ENCODE measurements at regions not wholly inside any gene's neighbourhood (a gene's known extent, or its start where the extent isn't known, plus 50 kb on each side); places are given as distances from the start of the nearest gene placed in this dataset.

DNA sequence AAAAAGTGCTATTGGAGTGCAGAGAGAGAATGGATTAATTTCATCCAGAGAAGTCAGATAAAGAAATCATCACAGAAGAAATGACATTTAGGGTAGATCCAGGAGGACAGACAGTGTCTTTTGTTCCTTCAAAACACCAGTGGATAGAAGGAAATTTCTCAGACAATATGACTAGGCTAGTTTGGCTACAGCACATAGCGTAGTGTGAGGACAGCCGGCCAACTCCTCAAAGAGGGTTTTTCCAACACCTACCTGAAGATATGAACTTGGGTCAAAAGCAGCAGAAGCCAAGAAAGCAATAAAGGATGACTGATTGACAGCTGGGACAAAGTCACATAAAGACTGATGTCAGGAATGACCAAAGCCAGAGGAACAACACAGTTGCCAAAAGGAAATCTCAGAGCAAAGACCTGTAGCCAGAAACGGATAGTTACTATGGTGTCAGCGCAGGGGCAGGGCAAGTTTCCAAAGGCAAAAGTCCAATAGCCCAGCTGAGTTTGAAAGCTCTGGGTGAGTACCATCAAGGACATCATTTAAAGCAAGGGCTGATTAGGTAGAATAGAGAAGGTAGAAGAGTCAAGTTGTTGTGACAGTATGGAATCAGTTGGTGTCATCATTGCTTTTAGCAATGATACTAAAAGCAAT is 58.7 kb upstream of the PDE3A start:
- H2AFZ ChIP-seq (ENCODE audit: low read depth, low read length, poor library complexity, severe bottlenecking): no peak overlapping the region
- no peaks in the 10 kb centered on the region for H3K36me3 ChIP-seq (ENCODE audit: control insufficient read depth in 1 of 2, insufficient read depth in 2 of 2, low read length in 2 of 2)
- H3K9me3 ChIP-seq (ENCODE audit: control insufficient read depth in 1 of 2, insufficient read depth in 1 of 2, low read depth in 1 of 2, low read length in 2 of 2): no peaks in the 10 kb centered on the region; a peak in 1 of 4 replicates
- no peak overlapping the region for H3K4me3 ChIP-seq (replicated peaks in 1 of 2; ENCODE audit: low read depth in 1 of 2, low read length in 2 of 2)
- H3K4me2 ChIP-seq (ENCODE audit: low read length): no peak overlapping the region
- POLR2A ChIA-PET: no interaction called here
- ATAC-seq (no peak), DNase-seq (ENCODE audit: low read depth, low spot score) (no peak)
- no peaks in the 10 kb centered on the region for H4K20me1 ChIP-seq (ENCODE audit: insufficient read depth)
- H3K4me1 ChIP-seq (ENCODE audit: control insufficient read depth in 1 of 2, insufficient read depth in 2 of 2, low read length in 2 of 2): no peaks in the 10 kb centered on the region
- H3K27ac ChIP-seq (ENCODE audit: low read depth, low read length): no peak overlapping the region
- RAD21 ChIA-PET (ENCODE audit: low non-redundant PET in 1 of 2, low total read pairs in 2 of 2, uncharacterized antibody in 2 of 2, unreplicated experiment in 2 of 2): no interaction called here
- H3K79me2 ChIP-seq (ENCODE audit: insufficient read depth, low read length): no peaks in the 10 kb centered on the region
- intact Hi-C loops (cut with micrococcal nuclease): no loop called here
- BruUV-seq (replicated peaks): no TSS peak
- CTCF ChIA-PET: no interaction called here
- H3K9me2 ChIP-seq (ENCODE audit: insufficient read depth): no peaks in the 10 kb centered on the region
- H3K27me3 ChIP-seq (ENCODE audit: insufficient read depth, low read length): no peaks in the 10 kb centered on the region
- no peak overlapping the region for H3K9ac ChIP-seq (ENCODE audit: low read length)
- TF ChIP-seq RAD21 (IDR thresholded peaks at IDR 0.05; ENCODE audit: low read depth) (no peak), SP1 (IDR thresholded peaks at IDR 0.05; ENCODE audit: low read depth) (no peak), YY1 (IDR thresholded peaks at IDR 0.05; ENCODE audit: extremely low read depth, insufficient replicate concordance, low read depth, low read length) (no peak), TCF7L2 (IDR thresholded peaks at IDR 0.05; ENCODE audit: borderline replicate concordance, extremely low read depth, insufficient read depth, insufficient read length) (no peak), POLR2AphosphoS5 (IDR thresholded peaks at IDR 0.05; ENCODE audit: low read depth, low read length) (no peak), SRF (IDR thresholded peaks at IDR 0.05; ENCODE audit: low read depth) (no peak), POLR2A (IDR thresholded peaks at IDR 0.05; ENCODE audit: borderline replicate concordance, extremely low read depth, insufficient read depth, insufficient read length) (no peak), FOSL1 (IDR thresholded peaks at IDR 0.05; ENCODE audit: low read depth) (no peak)
- TF ChIP-seq, protein P1, sequence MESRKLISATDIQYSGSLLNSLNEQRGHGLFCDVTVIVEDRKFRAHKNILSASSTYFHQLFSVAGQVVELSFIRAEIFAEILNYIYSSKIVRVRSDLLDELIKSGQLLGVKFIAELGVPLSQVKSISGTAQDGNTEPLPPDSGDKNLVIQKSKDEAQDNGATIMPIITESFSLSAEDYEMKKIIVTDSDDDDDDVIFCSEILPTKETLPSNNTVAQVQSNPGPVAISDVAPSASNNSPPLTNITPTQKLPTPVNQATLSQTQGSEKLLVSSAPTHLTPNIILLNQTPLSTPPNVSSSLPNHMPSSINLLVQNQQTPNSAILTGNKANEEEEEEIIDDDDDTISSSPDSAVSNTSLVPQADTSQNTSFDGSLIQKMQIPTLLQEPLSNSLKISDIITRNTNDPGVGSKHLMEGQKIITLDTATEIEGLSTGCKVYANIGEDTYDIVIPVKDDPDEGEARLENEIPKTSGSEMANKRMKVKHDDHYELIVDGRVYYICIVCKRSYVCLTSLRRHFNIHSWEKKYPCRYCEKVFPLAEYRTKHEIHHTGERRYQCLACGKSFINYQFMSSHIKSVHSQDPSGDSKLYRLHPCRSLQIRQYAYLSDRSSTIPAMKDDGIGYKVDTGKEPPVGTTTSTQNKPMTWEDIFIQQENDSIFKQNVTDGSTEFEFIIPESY (IDR thresholded peaks at IDR 0.05; ENCODE audit: extremely low read depth, insufficient replicate concordance, low read length): no peak
